A549 (cell line): ENCODE measurements at regions not wholly inside any gene's neighbourhood (a gene's known extent, or its start where the extent isn't known, plus 50 kb on each side); places are given as distances from the start of the nearest gene placed in this dataset.
"Not testable (repeated sequence)": the region's sequence is repeated elsewhere in the genome, so short reads cannot be mapped to it uniquely, and the experiment has no call there.

ENCODE experiments used
- ATAC-seq, 2 experiments: fragments of 200-7000 bp in 1 of 2; fragments of >200 bp in 1 of 2; cut with Nextera tagmentation in 1 of 2; cut with Tn5 transposase in 1 of 2; 3 replicates each; pipeline versions ENCODE4 v1.8.0 to v1.9.1; 2018 to 2020; ENCODE audit warnings: mild to moderate bottlenecking in 1 of 2, moderate library complexity in 1 of 2
- CTCF ChIA-PET: fragments of 300-600 bp; sonication (Branson Sonifier 250); formaldehyde crosslinking; extraction: SDS; loops from one replicate; lab custom pipeline; 2021; ENCODE audit warnings: antibody characterized with exemption, inconsistent platforms; lab: Yijun Ruan, JAX
- POLR2A ChIA-PET: fragments of 350-600 bp; formaldehyde crosslinking; extraction: SDS; loops from one replicate; lab custom pipeline; 2021; ENCODE audit warnings: antibody characterized with exemption, inconsistent platforms; lab: Yijun Ruan, JAX
- DNase-seq, 2 experiments: peaks; one replicate each; pipeline versions ENCODE4 v3.0.0 to v3.0.0-alpha.2; 2011 to 2016; ENCODE audit warnings: low read depth in 1 of 2, low spot score in 1 of 2
- FAIRE-seq: peaks from 2 replicates; lab custom pipeline; 2011; peaks lifted over from hg19 to GRCh38; lab: Jason Lieb, UNC
- H3K27ac ChIP-seq, 2 experiments: fragments of >200 bp; sonication (Bioruptor Twin); formaldehyde crosslinking; 3 replicates each; pipeline ENCODE4 v1.5.1; 2016 to 2017
- H3K4me1 ChIP-seq: fragments of >200 bp; sonication (Bioruptor Twin); formaldehyde crosslinking; 3 replicates; pipeline ENCODE4 v1.6.1; 2016
- H3K4me2 ChIP-seq: fragments of >200 bp; sonication (Bioruptor Twin); formaldehyde crosslinking; 3 replicates; pipeline ENCODE4 v1.6.1; 2016
- H3K4me3 ChIP-seq: fragments of >200 bp; sonication (Bioruptor Twin); formaldehyde crosslinking; 3 replicates; pipeline ENCODE4 v1.5.1; 2016
- H3K9me3 ChIP-seq: fragments of >200 bp; sonication (Bioruptor Twin); formaldehyde crosslinking; 3 replicates; pipeline ENCODE4 v1.6.1; 2016
- BHLHE40 ChIP-seq: IDR thresholded peaks from 2 replicates; pipeline ENCODE4 v1.6.1; 2012; ENCODE audit warnings: low read depth, low read length, inconsistent platforms
- CBX2 ChIP-seq: fragments of 200-600 bp; sonication (generic); IDR thresholded peaks from 2 replicates; pipeline ENCODE4 v1.6.1; 2016; ENCODE audit warnings: low read depth, mild to moderate bottlenecking, borderline replicate concordance
- CBX8 ChIP-seq: fragments of 200-600 bp; sonication (generic); IDR thresholded peaks from 2 replicates; pipeline ENCODE4 v1.6.1; 2016
- EHF ChIP-seq: fragments of 250-450 bp; sonication (Bioruptor Pico); IDR thresholded peaks from 2 replicates; pipeline ENCODE4 v1.5.0; 2020; ENCODE audit warnings: mild to moderate bottlenecking
- EHMT2 ChIP-seq: fragments of 200-600 bp; sonication (generic); IDR thresholded peaks from 2 replicates; pipeline ENCODE4 v1.6.1; 2016; ENCODE audit warnings: antibody characterized with exemption, low read depth, mild to moderate bottlenecking, moderate library complexity
- FOXS1 ChIP-seq: fragments of 250-450 bp; sonication (Bioruptor Pico); IDR thresholded peaks from 2 replicates; pipeline ENCODE4 v1.5.0; 2020; ENCODE audit warnings: mild to moderate bottlenecking, moderate library complexity
- HEYL ChIP-seq: fragments of 250-450 bp; sonication (Bioruptor Pico); IDR thresholded peaks from 2 replicates; pipeline ENCODE4 v1.8.0; 2021; ENCODE audit warnings: mild to moderate bottlenecking, moderate library complexity
- HOXA7 ChIP-seq: fragments of 250-450 bp; sonication (Bioruptor Pico); IDR thresholded peaks from 2 replicates; pipeline ENCODE4 v1.5.0; 2020; ENCODE audit warnings: mild to moderate bottlenecking, moderate library complexity
- JUN ChIP-seq, 2 experiments: fragments of >200 bp; sonication (Bioruptor Twin); formaldehyde crosslinking; IDR thresholded peaks; 2 replicates in 1 of 2; 3 replicates in 1 of 2; pipeline ENCODE4 v1.6.1; 2016 to 2017
- MAZ ChIP-seq: fragments of 150-350 bp; IDR thresholded peaks from 2 replicates; pipeline ENCODE4 v1.6.1; 2014; ENCODE audit warnings: antibody characterized with exemption, low read depth, low read length, borderline replicate concordance
- MYC ChIP-seq: IDR thresholded peaks from 2 replicates; pipeline ENCODE4 v1.6.1; 2012; ENCODE audit warnings: mild to moderate bottlenecking, inconsistent platforms, low read length, improper control_type of control experiment, borderline replicate concordance
- PHF8 ChIP-seq: fragments of 200-600 bp; sonication (generic); IDR thresholded peaks from 2 replicates; pipeline ENCODE4 v1.6.1; 2016; ENCODE audit warnings: low read depth, mild to moderate bottlenecking, antibody characterized with exemption, moderate library complexity, borderline replicate concordance
- POLR2A ChIP-seq: IDR thresholded peaks from 2 replicates; pipeline ENCODE4 v1.6.1; 2012; ENCODE audit warnings: mild to moderate bottlenecking, low read length
- RCOR1 ChIP-seq: fragments of 150-350 bp; IDR thresholded peaks from 2 replicates; pipeline ENCODE4 v1.6.1; 2014; ENCODE audit warnings: antibody characterized with exemption, low read length, low read depth
- RFX5 ChIP-seq: fragments of 450-650 bp; IDR thresholded peaks from 2 replicates; pipeline ENCODE4 v1.7.1; 2014; ENCODE audit warnings: antibody characterized with exemption, mild to moderate bottlenecking, moderate library complexity
- RNF2 ChIP-seq: fragments of 200-600 bp; sonication (generic); IDR thresholded peaks from 2 replicates; pipeline ENCODE4 v1.6.1; 2016; ENCODE audit warnings: low read depth, mild to moderate bottlenecking, antibody characterized with exemption, moderate library complexity, borderline replicate concordance
- ZNF302 ChIP-seq: fragments of 250-450 bp; sonication (Bioruptor Pico); IDR thresholded peaks from 2 replicates; pipeline ENCODE4 v1.9.0; 2021; ENCODE audit warnings: inconsistent platforms, mild to moderate bottlenecking, moderate library complexity
- WGBS: methylation state at CpG from one replicate; pipeline ENCODE4 v1.1.6; 2017; ENCODE audit errors: missing lambda C conversion rate; 5-methylcytosine and 5-hydroxymethylcytosine counted together
- TF ChIP-seq, protein P1 (sequence below): fragments of 200-600 bp; sonication (generic); IDR thresholded peaks from 2 replicates; pipeline ENCODE4 v1.6.1; 2016; ENCODE audit warnings: antibody characterized with exemption, mild to moderate bottlenecking, moderate library complexity
- TF ChIP-seq, protein P2 (sequence below): fragments of 150-350 bp; IDR thresholded peaks from 2 replicates; pipeline ENCODE4 v1.6.1; 2014; ENCODE audit warnings: low read depth, mild to moderate bottlenecking, low read length
- TF ChIP-seq, protein P3 (sequence below): IDR thresholded peaks from 2 replicates; pipeline ENCODE4 v1.6.1; 2012; ENCODE audit warnings: low read depth, borderline replicate concordance
- TF ChIP-seq, protein P4 (sequence below): fragments of 450-650 bp; IDR thresholded peaks from 2 replicates; pipeline ENCODE4 v1.6.1; 2014; ENCODE audit warnings: antibody characterized with exemption
- TF ChIP-seq, protein P5 (sequence below): fragments of >200 bp; sonication (Bioruptor Twin); formaldehyde crosslinking; IDR thresholded peaks from 3 replicates; pipeline ENCODE4 v1.6.1; 2016

DNA sequence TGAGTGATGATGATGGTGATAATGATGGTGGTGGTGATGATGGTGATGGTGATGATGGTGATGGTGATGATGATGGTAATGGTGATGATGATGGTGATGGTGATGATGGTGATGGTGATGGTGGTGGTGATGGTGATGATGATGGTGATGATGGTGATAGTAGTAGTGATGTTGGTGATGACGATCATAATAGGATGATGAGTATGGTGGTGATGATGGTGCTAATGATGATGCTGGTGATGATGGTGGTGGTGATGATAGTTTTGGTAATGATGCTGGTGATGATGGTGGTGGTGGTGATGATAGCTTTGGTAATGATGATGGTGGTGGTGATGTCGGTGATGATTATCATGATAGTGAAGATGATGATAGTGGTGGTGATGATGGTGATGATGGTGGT lies 171.5 kb upstream of the SFSWAP start (continued):
- TF ChIP-seq, protein P1, sequence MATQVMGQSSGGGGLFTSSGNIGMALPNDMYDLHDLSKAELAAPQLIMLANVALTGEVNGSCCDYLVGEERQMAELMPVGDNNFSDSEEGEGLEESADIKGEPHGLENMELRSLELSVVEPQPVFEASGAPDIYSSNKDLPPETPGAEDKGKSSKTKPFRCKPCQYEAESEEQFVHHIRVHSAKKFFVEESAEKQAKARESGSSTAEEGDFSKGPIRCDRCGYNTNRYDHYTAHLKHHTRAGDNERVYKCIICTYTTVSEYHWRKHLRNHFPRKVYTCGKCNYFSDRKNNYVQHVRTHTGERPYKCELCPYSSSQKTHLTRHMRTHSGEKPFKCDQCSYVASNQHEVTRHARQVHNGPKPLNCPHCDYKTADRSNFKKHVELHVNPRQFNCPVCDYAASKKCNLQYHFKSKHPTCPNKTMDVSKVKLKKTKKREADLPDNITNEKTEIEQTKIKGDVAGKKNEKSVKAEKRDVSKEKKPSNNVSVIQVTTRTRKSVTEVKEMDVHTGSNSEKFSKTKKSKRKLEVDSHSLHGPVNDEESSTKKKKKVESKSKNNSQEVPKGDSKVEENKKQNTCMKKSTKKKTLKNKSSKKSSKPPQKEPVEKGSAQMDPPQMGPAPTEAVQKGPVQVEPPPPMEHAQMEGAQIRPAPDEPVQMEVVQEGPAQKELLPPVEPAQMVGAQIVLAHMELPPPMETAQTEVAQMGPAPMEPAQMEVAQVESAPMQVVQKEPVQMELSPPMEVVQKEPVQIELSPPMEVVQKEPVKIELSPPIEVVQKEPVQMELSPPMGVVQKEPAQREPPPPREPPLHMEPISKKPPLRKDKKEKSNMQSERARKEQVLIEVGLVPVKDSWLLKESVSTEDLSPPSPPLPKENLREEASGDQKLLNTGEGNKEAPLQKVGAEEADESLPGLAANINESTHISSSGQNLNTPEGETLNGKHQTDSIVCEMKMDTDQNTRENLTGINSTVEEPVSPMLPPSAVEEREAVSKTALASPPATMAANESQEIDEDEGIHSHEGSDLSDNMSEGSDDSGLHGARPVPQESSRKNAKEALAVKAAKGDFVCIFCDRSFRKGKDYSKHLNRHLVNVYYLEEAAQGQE: no peak
- TF ChIP-seq, protein P2, sequence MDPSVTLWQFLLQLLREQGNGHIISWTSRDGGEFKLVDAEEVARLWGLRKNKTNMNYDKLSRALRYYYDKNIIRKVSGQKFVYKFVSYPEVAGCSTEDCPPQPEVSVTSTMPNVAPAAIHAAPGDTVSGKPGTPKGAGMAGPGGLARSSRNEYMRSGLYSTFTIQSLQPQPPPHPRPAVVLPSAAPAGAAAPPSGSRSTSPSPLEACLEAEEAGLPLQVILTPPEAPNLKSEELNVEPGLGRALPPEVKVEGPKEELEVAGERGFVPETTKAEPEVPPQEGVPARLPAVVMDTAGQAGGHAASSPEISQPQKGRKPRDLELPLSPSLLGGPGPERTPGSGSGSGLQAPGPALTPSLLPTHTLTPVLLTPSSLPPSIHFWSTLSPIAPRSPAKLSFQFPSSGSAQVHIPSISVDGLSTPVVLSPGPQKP: no peak
- TF ChIP-seq, protein P3, sequence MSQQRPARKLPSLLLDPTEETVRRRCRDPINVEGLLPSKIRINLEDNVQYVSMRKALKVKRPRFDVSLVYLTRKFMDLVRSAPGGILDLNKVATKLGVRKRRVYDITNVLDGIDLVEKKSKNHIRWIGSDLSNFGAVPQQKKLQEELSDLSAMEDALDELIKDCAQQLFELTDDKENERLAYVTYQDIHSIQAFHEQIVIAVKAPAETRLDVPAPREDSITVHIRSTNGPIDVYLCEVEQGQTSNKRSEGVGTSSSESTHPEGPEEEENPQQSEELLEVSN: no peak
- TF ChIP-seq BHLHE40 (no peak), CBX2 (no peak), POLR2A (no peak), FOXS1 (CRISPR knock-in tag) (no peak)
- TF ChIP-seq, all 56 proteins: peak for 0

DNA sequence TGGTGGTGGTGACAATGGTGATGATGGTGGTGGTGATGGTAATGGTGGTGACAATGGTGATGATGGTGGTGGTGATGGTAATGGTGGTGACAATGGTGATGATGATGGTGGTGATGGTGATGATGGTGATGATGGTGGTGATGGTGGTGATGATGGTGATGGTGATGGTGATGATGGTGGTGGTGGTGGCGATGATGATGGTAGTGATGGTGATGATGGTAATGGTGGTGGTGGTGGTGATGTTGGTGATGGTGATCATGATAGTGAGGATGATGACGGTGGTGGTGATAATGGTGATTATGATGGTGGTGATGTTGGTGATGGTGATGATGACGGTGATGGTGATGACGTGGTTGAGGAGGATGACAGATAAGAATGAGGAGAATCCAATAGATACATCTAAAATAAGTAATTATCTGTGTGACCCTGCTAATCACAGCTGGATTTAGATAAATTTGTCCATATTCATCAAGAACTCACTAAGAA lies 170.7 kb upstream of the SFSWAP start:
- H3K4me2 ChIP-seq: no peak overlapping the region
- H3K4me1 ChIP-seq: no peaks in the 10 kb centered on the region
- CTCF ChIA-PET: no interaction called here
- no peaks in the 10 kb centered on the region for H3K9me3 ChIP-seq
- FAIRE-seq (no peak), DNase-seq (no peak), ATAC-seq (no peak)
- no peak overlapping the region for H3K4me3 ChIP-seq
- no peak overlapping the region for H3K27ac ChIP-seq
- TF ChIP-seq MYC (no peak), JUN (IDR thresholded peaks at IDR 0.05) (no peak), EHMT2 (no peak), RFX5 (no peak)
- POLR2A ChIA-PET: no interaction called here
- 56% methylated on average over 4 of the region's 4 CpGs for WGBS

DNA sequence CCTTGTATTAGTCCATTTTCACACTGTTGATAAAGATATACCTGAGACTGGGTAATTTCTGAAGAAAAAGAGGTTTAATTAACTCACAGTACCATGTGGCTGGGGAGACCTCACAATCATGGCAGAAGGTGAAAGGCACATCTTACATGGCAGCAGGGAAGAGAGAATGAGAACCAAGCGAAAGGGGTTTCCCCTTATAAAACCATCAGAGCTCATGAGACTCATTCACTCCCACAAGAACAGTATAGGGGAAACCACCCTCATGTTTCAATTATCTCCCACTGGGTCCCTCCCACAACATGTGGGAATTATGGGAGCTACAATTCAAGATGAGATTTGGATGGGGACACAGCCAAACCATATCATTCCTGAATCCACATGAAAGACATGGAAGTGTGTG lies 169.4 kb upstream of the SFSWAP start:
- H3K4me2 ChIP-seq, H3K4me3 ChIP-seq, H3K4me1 ChIP-seq, ATAC-seq, DNase-seq, H3K27ac ChIP-seq, FAIRE-seq, POLR2A ChIA-PET, H3K9me3 ChIP-seq: not testable (repeated sequence)
- CTCF ChIA-PET: interaction anchor here (1.1 kb wide), 2 partner anchors 29 to 45 kb away, joined by 3 read pairs; no protein-coding TSS in a partner anchor
- WGBS: 20% methylated on average over 1 of the region's 1 CpG

DNA sequence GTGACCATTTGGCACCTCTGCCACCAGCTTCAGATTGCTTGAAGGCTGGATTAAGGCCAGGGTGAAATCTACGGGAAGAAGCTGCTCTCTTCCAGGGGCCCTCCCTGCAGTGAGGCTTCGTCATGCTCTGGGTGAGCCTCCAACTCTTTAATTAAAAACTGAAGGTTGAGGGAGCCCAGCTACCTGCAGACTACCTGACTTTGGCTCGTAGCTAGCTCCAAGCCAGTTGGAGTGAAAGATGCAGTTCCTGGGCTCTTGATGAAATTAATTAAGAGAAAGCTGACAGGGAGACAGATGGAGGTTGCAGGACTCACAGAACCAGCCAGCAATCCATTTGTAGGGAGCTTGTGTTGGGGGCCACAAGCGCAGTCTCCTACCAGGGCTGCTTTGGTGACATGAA lies 168.5 kb upstream of the SFSWAP start:
- FAIRE-seq (no peak), ATAC-seq (no peak), DNase-seq (no peak)
- Histone ChIP-seq H3K4me2 (no peak overlapping the region), H3K4me1 (no peaks in the 10 kb centered on the region), H3K27ac (no peak overlapping the region), H3K4me3 (no peak overlapping the region), H3K9me3 (no peaks in the 10 kb centered on the region; the same call in 2 of the 3 replicates)
- ChIA-PET POLR2A (no interaction called here), CTCF (interaction anchor here (1.1 kb wide), 1 partner anchor 28 kb away, joined by 3 read pairs; no protein-coding TSS in a partner anchor)
- 21% methylated on average over 4 of the region's 4 CpGs for WGBS
- no peak for TF ChIP-seq RNF2
- TF ChIP-seq JUN (IDR thresholded peaks at IDR 0.05): no peak
- TF ChIP-seq, protein P2: no peak
- TF ChIP-seq, protein P3: no peak
- TF ChIP-seq HEYL (CRISPR knock-in tag): no peak
- TF ChIP-seq, protein P4, sequence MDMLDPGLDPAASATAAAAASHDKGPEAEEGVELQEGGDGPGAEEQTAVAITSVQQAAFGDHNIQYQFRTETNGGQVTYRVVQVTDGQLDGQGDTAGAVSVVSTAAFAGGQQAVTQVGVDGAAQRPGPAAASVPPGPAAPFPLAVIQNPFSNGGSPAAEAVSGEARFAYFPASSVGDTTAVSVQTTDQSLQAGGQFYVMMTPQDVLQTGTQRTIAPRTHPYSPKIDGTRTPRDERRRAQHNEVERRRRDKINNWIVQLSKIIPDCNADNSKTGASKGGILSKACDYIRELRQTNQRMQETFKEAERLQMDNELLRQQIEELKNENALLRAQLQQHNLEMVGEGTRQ: no peak
- TF ChIP-seq, protein P5, sequence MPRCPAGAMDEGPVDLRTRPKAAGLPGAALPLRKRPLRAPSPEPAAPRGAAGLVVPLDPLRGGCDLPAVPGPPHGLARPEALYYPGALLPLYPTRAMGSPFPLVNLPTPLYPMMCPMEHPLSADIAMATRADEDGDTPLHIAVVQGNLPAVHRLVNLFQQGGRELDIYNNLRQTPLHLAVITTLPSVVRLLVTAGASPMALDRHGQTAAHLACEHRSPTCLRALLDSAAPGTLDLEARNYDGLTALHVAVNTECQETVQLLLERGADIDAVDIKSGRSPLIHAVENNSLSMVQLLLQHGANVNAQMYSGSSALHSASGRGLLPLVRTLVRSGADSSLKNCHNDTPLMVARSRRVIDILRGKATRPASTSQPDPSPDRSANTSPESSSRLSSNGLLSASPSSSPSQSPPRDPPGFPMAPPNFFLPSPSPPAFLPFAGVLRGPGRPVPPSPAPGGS: no peak
- no peak for TF ChIP-seq ZNF302 (CRISPR knock-in tag)
- no peak for TF ChIP-seq CBX8
- TF ChIP-seq MAZ: no peak
- no peak for TF ChIP-seq HOXA7 (CRISPR knock-in tag)
- TF ChIP-seq EHF (CRISPR knock-in tag): no peak
- TF ChIP-seq RCOR1: no peak
- no peak for TF ChIP-seq PHF8
